H9 (cell line): ENCODE measurements at regions not wholly inside any gene's neighbourhood (a gene's known extent, or its start where the extent isn't known, plus 50 kb on each side); places are given as distances from the start of the nearest gene placed in this dataset.

Source experiments
- DNase-seq: peaks from one replicate; pipeline ENCODE4 v3.0.0-alpha.2; 2017
- H2AFZ ChIP-seq: one replicate; pipeline ENCODE4 v1.6.1; 2013; ENCODE audit warnings: mild to moderate bottlenecking, low read length, control low read depth, moderate library complexity
- H2AK5ac ChIP-seq: 2 replicates; pipeline ENCODE4 v1.6.1; 2013; ENCODE audit warnings: low read length, control low read depth, mixed read lengths; ENCODE audit not compliant: insufficient read length
- H2BK120ac ChIP-seq: one replicate; pipeline ENCODE4 v1.6.1; 2013; ENCODE audit warnings: low read depth, mild to moderate bottlenecking, low read length, control low read depth, inconsistent platforms; ENCODE audit not compliant: poor library complexity, severe bottlenecking
- H2BK12ac ChIP-seq: 2 replicates; pipeline ENCODE4 v1.6.1; 2013; ENCODE audit warnings: low read length, control low read depth, mixed read lengths, low read depth; ENCODE audit not compliant: insufficient read length
- H2BK15ac ChIP-seq: 2 replicates; pipeline ENCODE4 v1.6.1; 2013; ENCODE audit warnings: low read depth, low read length, control low read depth
- H2BK20ac ChIP-seq: one replicate; pipeline ENCODE4 v1.6.1; 2013; ENCODE audit warnings: low read depth, mild to moderate bottlenecking, low read length, control low read depth, inconsistent platforms; ENCODE audit not compliant: poor library complexity, severe bottlenecking
- H2BK5ac ChIP-seq: 2 replicates; pipeline ENCODE4 v1.6.1; 2013; ENCODE audit warnings: low read length, control low read depth, mixed read lengths; ENCODE audit not compliant: insufficient read length
- H3K14ac ChIP-seq: 2 replicates; pipeline ENCODE4 v1.6.1; 2013; ENCODE audit warnings: low read length, control low read depth; ENCODE audit not compliant: insufficient read depth
- H3K18ac ChIP-seq: 2 replicates; pipeline ENCODE4 v1.6.1; 2013; ENCODE audit warnings: low read depth, mild to moderate bottlenecking, mixed read lengths, low read length, control low read depth; ENCODE audit not compliant: insufficient read length
- H3K23ac ChIP-seq: 2 replicates; pipeline ENCODE4 v1.6.1; 2013; ENCODE audit warnings: low read length, control low read depth, mixed read lengths, low read depth; ENCODE audit not compliant: insufficient read length
- H3K23me2 ChIP-seq: 2 replicates; pipeline ENCODE4 v1.6.1; 2013; ENCODE audit warnings: low read depth, mild to moderate bottlenecking, mixed read lengths, low read length, control low read depth; ENCODE audit not compliant: insufficient read length, poor library complexity, severe bottlenecking
- H3K27ac ChIP-seq: 2 replicates; pipeline ENCODE4 v1.5.1; 2013; ENCODE audit warnings: low read length, control low read depth, mixed read lengths, low read depth; ENCODE audit not compliant: insufficient read length
- H3K27me3 ChIP-seq: 2 replicates; pipeline ENCODE4 v1.6.1; 2013; ENCODE audit warnings: low read length, control low read depth, inconsistent platforms; ENCODE audit not compliant: insufficient read depth
- H3K4ac ChIP-seq: 2 replicates; pipeline ENCODE4 v1.6.1; 2013; ENCODE audit warnings: low read depth, mild to moderate bottlenecking, control low read depth, inconsistent platforms, low read length, moderate library complexity
- H3K4me1 ChIP-seq: 2 replicates; pipeline ENCODE4 v1.6.1; 2013; ENCODE audit warnings: low read length, control low read depth, inconsistent platforms; ENCODE audit not compliant: insufficient read depth
- H3K4me2 ChIP-seq: 2 replicates; pipeline ENCODE4 v1.6.1; 2013; ENCODE audit warnings: low read length, control low read depth, mixed read lengths; ENCODE audit not compliant: insufficient read length, insufficient read depth
- H3K56ac ChIP-seq: 2 replicates; pipeline ENCODE4 v1.6.1; 2013; ENCODE audit warnings: low read depth, mild to moderate bottlenecking, mixed read lengths, low read length, control low read depth; ENCODE audit not compliant: insufficient read length
- H3K79me1 ChIP-seq: 2 replicates; pipeline ENCODE4 v1.6.1; 2013; ENCODE audit warnings: low read depth, mild to moderate bottlenecking, moderate library complexity, low read length, control low read depth, inconsistent platforms; ENCODE audit not compliant: insufficient read depth, poor library complexity, severe bottlenecking
- H3K79me2 ChIP-seq: 2 replicates; pipeline ENCODE4 v1.6.1; 2013; ENCODE audit warnings: low read length, control low read depth, inconsistent platforms; ENCODE audit not compliant: insufficient read depth
- H3K9ac ChIP-seq: 2 replicates; pipeline ENCODE4 v1.6.1; 2013; ENCODE audit warnings: low read length, control low read depth, mixed read lengths; ENCODE audit not compliant: insufficient read length; ENCODE audit errors: extremely low read depth
- H3K9me3 ChIP-seq: one replicate; pipeline ENCODE4 v1.6.1; 2013; ENCODE audit warnings: low read depth, low read length, inconsistent platforms; ENCODE audit not compliant: control insufficient read depth
- H3T11ph ChIP-seq: one replicate; pipeline ENCODE4 v1.6.1; 2013; ENCODE audit warnings: mild to moderate bottlenecking, low read length, control low read depth, inconsistent platforms
- H4K20me1 ChIP-seq: one replicate; pipeline ENCODE4 v1.6.1; 2013; ENCODE audit not compliant: control insufficient read depth, insufficient read length, insufficient read depth
- H4K5ac ChIP-seq: 2 replicates; pipeline ENCODE4 v1.6.1; 2013; ENCODE audit warnings: low read depth, mild to moderate bottlenecking, mixed read lengths, low read length, control low read depth; ENCODE audit not compliant: insufficient read length
- H4K8ac ChIP-seq: replicated peaks from 2 replicates; pipeline ENCODE4 v1.6.1; 2013; ENCODE audit warnings: low read length, control low read depth, mixed read lengths, low read depth; ENCODE audit not compliant: insufficient read length
- H4K91ac ChIP-seq: 2 replicates; pipeline ENCODE4 v1.6.1; 2013; ENCODE audit warnings: low read depth, mild to moderate bottlenecking, moderate library complexity, mixed read lengths, low read length, control low read depth; ENCODE audit not compliant: insufficient read length
- H3K27ac Mint-ChIP-seq, 3 experiments: 2 replicates in 2 of 3; 3 replicates in 1 of 3; pipeline ENCODE4 v1.8.0; 2020 to 2021; ENCODE audit warnings: mixed read lengths in 3 of 3, mild to moderate bottlenecking in 1 of 3, moderate library complexity in 1 of 3
- H3K27me3 Mint-ChIP-seq: 2 replicates; pipeline ENCODE4 v1.8.0; 2021; ENCODE audit warnings: low read depth, mild to moderate bottlenecking, moderate library complexity, mixed read lengths
- H3K36me3 Mint-ChIP-seq, 3 experiments: 2 replicates in 2 of 3; 3 replicates in 1 of 3; pipeline ENCODE4 v1.8.0; 2020 to 2021; ENCODE audit warnings: low read depth in 3 of 3, mixed read lengths in 3 of 3; ENCODE audit not compliant: insufficient read depth in 1 of 3
- H3K4me1 Mint-ChIP-seq, 2 experiments: 2 replicates each; pipeline ENCODE4 v1.8.0; 2020; ENCODE audit warnings: mixed read lengths in 2 of 2
- H3K4me3 Mint-ChIP-seq, 2 experiments: 2 replicates in 1 of 2; 3 replicates in 1 of 2; pipeline ENCODE4 v1.8.0; 2020 to 2021; ENCODE audit warnings: mild to moderate bottlenecking in 2 of 2, mixed read lengths in 2 of 2, moderate library complexity in 1 of 2
- H3K9me3 Mint-ChIP-seq, 2 experiments: 2 replicates in 1 of 2; 3 replicates in 1 of 2; pipeline ENCODE4 v1.8.0; 2020; ENCODE audit warnings: mild to moderate bottlenecking in 2 of 2, mixed read lengths in 2 of 2, moderate library complexity in 1 of 2
- WGBS: extraction: QIAGEN DNeasy Blood & Tissue Kit; methylation state at CpG from one replicate; pipeline ENCODE4 v1.1.7; 2013; ENCODE audit warnings: missing lambda C conversion rate, low lambda C conversion rate, mixed read lengths; ENCODE audit not compliant: insufficient read length; ENCODE audit errors: extremely low coverage; 5-methylcytosine and 5-hydroxymethylcytosine counted together
- TF ChIP-seq, protein P1 (sequence below): fragments of 200-600 bp; sonication (generic); conservative IDR thresholded peaks from 3 replicates; pipeline ENCODE4 v1.8.0; 2021; ENCODE audit warnings: antibody characterized with exemption, mild to moderate bottlenecking

DNA sequence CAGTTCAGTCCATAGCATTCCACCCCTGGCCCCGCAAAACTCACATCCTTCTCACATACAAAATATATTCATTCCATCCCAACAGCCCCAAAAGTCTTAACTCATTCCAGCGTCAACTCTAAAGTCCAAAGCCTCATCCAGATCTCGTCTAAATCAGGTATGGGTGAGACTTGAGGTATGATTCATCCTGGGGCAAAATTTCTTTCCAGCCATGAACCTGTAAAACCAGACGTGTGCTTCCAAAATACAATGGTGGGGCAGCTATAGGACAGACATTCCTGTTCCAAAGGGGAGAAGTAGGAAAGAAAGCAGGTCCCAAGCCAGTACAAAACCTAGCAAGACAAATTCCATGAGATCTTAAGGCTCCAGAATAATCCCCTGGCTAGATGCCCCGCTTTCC lies 76.9 kb downstream of the CLDN34 start:
- no peaks in the 10 kb centered on the region for H3K23me2 ChIP-seq
- H2AK5ac ChIP-seq, result no peak overlapping the region
- H3K9me3 Mint-ChIP-seq, result peaks cover 30 to 48% of the 10 kb centered on the region in 2 experiments

More for the DNA sequence above, 76.9 kb downstream of the CLDN34 start:
- no peak overlapping the region for H3K27ac Mint-ChIP-seq
- no peaks in the 10 kb centered on the region for H3K27me3 ChIP-seq
- no peaks in the 10 kb centered on the region for H3K27me3 Mint-ChIP-seq
- no peak overlapping the region for H3T11ph ChIP-seq
- H3K4me1 Mint-ChIP-seq, result peaks cover 56 to 62% of the 10 kb centered on the region in 2 experiments
- no peaks in the 10 kb centered on the region for H4K20me1 ChIP-seq
- H3K4me2 ChIP-seq, result no peak overlapping the region
- H3K36me3 Mint-ChIP-seq, result peaks cover 4 to 11% (median 4%) of the 10 kb centered on the region in 3 experiments; a peak in 3 of 7 replicates
- peaks cover 26% of the 10 kb centered on the region; the same call in 1 of the 2 replicates for H3K4me1 ChIP-seq
- no CpG with 5 or more reads among the region's 5 CpGs for WGBS
- no peak overlapping the region for H2BK20ac ChIP-seq
- H4K5ac ChIP-seq, result no peak overlapping the region
- no peaks in the 10 kb centered on the region for H3K9me3 ChIP-seq
- no peak overlapping the region for H3K9ac ChIP-seq
- no peak overlapping the region for H3K27ac ChIP-seq
- no peak for DNase-seq
- no peak overlapping the region for H3K14ac ChIP-seq
- no peak overlapping the region for H2BK5ac ChIP-seq
- no peaks in the 10 kb centered on the region; the same call in 1 of the 2 replicates for H3K79me2 ChIP-seq
- H3K56ac ChIP-seq, result no peak overlapping the region
- H2AFZ ChIP-seq, result no peak overlapping the region
- H3K79me1 ChIP-seq, result no peaks in the 10 kb centered on the region
- H4K8ac ChIP-seq, result no peak overlapping the region
- H2BK120ac ChIP-seq, result no peak overlapping the region
- no peak overlapping the region for H2BK12ac ChIP-seq
- no peak overlapping the region for H3K4me3 Mint-ChIP-seq
- TF ChIP-seq, protein P1, sequence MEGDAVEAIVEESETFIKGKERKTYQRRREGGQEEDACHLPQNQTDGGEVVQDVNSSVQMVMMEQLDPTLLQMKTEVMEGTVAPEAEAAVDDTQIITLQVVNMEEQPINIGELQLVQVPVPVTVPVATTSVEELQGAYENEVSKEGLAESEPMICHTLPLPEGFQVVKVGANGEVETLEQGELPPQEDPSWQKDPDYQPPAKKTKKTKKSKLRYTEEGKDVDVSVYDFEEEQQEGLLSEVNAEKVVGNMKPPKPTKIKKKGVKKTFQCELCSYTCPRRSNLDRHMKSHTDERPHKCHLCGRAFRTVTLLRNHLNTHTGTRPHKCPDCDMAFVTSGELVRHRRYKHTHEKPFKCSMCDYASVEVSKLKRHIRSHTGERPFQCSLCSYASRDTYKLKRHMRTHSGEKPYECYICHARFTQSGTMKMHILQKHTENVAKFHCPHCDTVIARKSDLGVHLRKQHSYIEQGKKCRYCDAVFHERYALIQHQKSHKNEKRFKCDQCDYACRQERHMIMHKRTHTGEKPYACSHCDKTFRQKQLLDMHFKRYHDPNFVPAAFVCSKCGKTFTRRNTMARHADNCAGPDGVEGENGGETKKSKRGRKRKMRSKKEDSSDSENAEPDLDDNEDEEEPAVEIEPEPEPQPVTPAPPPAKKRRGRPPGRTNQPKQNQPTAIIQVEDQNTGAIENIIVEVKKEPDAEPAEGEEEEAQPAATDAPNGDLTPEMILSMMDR, result no peak
- no peak overlapping the region for H4K91ac ChIP-seq
- H2BK15ac ChIP-seq, result no peak overlapping the region
- no peak overlapping the region for H3K18ac ChIP-seq
- no peak overlapping the region for H3K4ac ChIP-seq
- H3K23ac ChIP-seq, result no peak overlapping the region
